GM20000 (cell line): ENCODE measurements at regions not wholly inside any gene's neighbourhood (a gene's known extent, or its start where the extent isn't known, plus 50 kb on each side); places are given as distances from the start of the nearest gene placed in this dataset.

Experiments
- DNase-seq: peaks from one replicate; pipeline ENCODE4 v3.0.0; 2012; ENCODE audit warnings: low spot score
- TF ChIP-seq, protein P1 (sequence below): IDR thresholded peaks from 2 replicates; pipeline ENCODE4 v1.5.1; 2012; ENCODE audit warnings: mild to moderate bottlenecking, control low read depth; ENCODE audit errors: extremely low read depth, missing control alignments

DNA sequence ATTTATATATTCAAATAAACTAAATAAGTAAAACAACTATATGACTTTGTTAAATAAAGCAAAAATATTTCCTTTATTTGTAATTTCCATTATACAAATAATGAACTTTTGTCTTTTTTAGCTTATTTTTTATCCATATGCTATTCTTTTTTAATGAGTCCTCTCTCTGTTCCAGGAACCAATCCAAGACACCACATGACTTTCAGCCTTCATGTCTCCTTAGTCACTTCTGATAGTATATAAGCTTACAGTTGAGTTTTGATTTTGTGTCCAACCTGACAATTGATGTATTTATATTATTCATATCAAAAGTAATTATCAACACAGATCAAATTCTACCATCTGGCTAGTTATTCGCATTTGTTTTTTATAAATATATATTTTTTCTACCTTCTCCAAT lies 582.3 kb upstream of the GJE1 start:
- no peak for DNase-seq
- TF ChIP-seq, protein P1, sequence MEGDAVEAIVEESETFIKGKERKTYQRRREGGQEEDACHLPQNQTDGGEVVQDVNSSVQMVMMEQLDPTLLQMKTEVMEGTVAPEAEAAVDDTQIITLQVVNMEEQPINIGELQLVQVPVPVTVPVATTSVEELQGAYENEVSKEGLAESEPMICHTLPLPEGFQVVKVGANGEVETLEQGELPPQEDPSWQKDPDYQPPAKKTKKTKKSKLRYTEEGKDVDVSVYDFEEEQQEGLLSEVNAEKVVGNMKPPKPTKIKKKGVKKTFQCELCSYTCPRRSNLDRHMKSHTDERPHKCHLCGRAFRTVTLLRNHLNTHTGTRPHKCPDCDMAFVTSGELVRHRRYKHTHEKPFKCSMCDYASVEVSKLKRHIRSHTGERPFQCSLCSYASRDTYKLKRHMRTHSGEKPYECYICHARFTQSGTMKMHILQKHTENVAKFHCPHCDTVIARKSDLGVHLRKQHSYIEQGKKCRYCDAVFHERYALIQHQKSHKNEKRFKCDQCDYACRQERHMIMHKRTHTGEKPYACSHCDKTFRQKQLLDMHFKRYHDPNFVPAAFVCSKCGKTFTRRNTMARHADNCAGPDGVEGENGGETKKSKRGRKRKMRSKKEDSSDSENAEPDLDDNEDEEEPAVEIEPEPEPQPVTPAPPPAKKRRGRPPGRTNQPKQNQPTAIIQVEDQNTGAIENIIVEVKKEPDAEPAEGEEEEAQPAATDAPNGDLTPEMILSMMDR, result no peak

DNA sequence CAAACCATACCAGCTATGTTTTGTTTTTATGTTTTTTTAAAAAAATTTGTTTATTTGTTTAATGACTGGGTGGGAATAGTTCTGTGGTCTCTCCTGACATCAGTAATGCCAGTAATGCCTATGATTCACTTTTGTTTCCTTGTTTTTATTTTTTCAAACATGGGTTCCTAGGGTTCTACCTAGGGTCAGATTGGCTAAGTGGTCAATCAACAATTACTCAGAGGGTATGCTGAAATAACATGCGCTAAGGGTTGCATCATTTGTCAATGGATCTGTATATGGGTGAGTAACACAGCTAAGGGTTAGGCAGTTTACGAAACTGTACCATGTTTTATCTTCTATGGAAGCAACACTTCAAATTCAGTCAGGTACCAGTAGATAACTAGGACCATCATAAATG lies 583.8 kb upstream of the GJE1 start:
- TF ChIP-seq, protein P1, result no peak
- DNase-seq, result no peak

DNA sequence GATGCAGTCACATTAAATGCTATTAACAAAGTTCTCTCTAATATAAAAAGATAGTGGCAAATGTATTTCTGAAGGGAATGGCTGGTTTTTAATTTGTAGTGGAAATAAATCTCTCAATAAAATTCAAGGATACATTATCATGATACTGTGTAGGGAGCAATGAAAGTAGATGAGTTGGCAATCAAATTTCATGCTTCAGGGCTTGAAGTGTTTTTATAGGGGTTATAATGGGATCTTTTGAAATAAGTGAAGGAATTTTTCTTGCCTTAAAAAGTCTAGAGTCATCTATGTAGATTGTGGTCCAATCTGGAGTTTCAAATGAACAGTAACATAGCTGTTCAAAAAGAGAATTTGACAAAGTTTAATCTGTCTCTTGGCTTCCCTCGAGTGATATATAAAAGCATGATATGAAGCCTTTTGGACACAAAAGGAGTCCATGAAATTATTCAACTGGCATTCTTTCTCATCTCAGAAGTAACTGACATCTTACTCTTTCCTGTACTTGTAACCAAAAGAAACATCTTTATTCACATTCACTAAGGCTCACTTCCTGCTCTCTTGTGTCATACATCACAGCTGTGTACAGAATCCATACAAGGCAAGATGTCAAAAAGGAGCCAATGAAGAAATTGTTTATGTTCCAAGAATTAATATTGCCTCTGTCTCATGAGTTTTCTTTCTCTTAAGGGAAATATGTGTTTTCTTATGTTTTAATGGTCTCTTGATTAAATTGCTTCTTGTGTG lies 591.0 kb upstream of the GJE1 start:
- TF ChIP-seq, protein P1, result no peak

DNA sequence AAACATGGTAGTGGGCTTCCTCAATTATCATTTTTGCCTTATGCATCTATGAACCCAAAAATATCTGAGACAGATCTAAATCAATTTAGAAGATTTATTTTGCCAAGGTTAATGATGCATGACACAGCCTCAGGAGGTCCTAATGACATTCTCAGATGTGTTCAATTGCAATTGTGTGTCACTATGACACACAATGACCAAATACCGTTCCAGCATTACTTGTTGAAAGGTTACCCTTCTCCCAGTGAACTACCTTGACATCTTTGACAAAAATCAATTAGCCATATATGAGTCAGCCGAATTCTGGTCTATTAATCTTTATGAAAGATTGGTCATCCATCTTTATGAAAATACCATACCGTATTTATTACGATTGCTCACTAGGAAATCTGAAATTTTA lies 592.5 kb upstream of the GJE1 start:
- TF ChIP-seq, protein P1, result no peak

More for the DNA sequence above, 591.0 kb upstream of the GJE1 start:
- DNase-seq, result no peak

GRCh38 chr6:141539617-141540016 lies 593.1 kb upstream of the GJE1 start:
- TF ChIP-seq, protein P1, result no peak
- no peak for DNase-seq

More for the DNA sequence above, 592.5 kb upstream of the GJE1 start:
- no peak for DNase-seq

GRCh38 chr6:141532211-141532610 lies 600.5 kb upstream of the GJE1 start:
- TF ChIP-seq, protein P1, result no peak
- no peak for DNase-seq

DNA sequence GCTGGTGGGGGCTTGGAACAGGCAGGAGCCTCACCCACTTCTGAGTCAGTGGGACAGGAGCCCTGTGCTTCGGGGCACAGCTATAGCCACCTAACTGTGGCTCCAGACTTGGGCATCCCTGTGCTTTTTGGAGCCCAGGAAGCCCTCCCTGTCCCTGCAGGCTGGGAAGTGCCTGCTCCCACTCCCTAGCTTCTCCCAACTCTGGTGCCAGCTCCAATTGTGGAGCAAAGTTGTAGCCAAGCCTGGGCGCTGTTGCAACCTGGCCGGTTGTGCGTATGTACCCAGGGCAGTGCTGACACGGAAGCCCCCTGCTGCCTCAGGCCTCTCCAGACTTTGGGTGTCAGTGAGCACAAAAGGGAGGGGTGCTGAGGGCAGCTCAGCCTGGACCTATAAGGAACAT lies 601.7 kb upstream of the GJE1 start:
- TF ChIP-seq, protein P1, result no peak
- DNase-seq, result no peak
